T1000 (cell line): ENCODE measurements at regions not wholly inside any gene's neighbourhood (a gene's known extent, or its start where the extent isn't known, plus 50 kb on each side); places are given as distances from the start of the nearest gene placed in this dataset.
"Not testable (repeated sequence)": the region's sequence is repeated elsewhere in the genome, so short reads cannot be mapped to it uniquely, and the experiment has no call there.

ENCODE experiments used
- DNase-seq: peaks from one replicate; lab custom pipeline; 2025; ENCODE audit warnings: mixed read lengths; lab: John Stamatoyannopoulos, UW

GRCh38 chr4:189507060-189507459 lies 433.6 kb upstream of the FRG1 start:
- no peak for DNase-seq

GRCh38 chr4:189510601-189511000 lies 430.1 kb upstream of the FRG1 start:
- no peak for DNase-seq

GRCh38 chr4:189511581-189511980 lies 429.1 kb upstream of the FRG1 start:
- DNase-seq: no peak

GRCh38 chr4:189513421-189513820 lies 427.3 kb upstream of the FRG1 start:
- no peak for DNase-seq

- DNase-seq: no peak
Observed at GRCh38 chr4:189514209-189514608, 426.5 kb upstream of the FRG1 start.

- DNase-seq: no peak
Observed at GRCh38 chr4:189516902-189517301, 423.8 kb upstream of the FRG1 start.

GRCh38 chr4:189519186-189519585 lies 421.5 kb upstream of the FRG1 start:
- DNase-seq: no peak

- DNase-seq: no peak
Observed at GRCh38 chr4:189525304-189525703, 415.4 kb upstream of the FRG1 start.

- DNase-seq: no peak
Observed at GRCh38 chr4:189530848-189531247, 409.8 kb upstream of the FRG1 start.

- DNase-seq: no peak
Observed at GRCh38 chr4:189533603-189534002, 407.1 kb upstream of the FRG1 start.

GRCh38 chr4:189547559-189547958 lies 393.1 kb upstream of the FRG1 start:
- no peak for DNase-seq

- no peak for DNase-seq
Observed at GRCh38 chr4:189548484-189549125, 392.1 kb upstream of the FRG1 start.

GRCh38 chr4:189551931-189552670 lies 388.6 kb upstream of the FRG1 start:
- not testable (repeated sequence) for DNase-seq

GRCh38 chr4:189560605-189561004 lies 380.1 kb upstream of the FRG1 start:
- DNase-seq: not testable (repeated sequence)

- not testable (repeated sequence) for DNase-seq
Observed at GRCh38 chr4:189563751-189564150, 376.9 kb upstream of the FRG1 start.

GRCh38 chr4:189566271-189566670 lies 374.4 kb upstream of the FRG1 start:
- DNase-seq: not testable (repeated sequence)

- DNase-seq: not testable (repeated sequence)
Observed at GRCh38 chr4:189566900-189567299, 373.8 kb upstream of the FRG1 start.

- not testable (repeated sequence) for DNase-seq
Observed at GRCh38 chr4:189579645-189580044, 361.0 kb upstream of the FRG1 start.

- DNase-seq: not testable (repeated sequence)
Observed at GRCh38 chr4:189586908-189587632, 353.6 kb upstream of the FRG1 start.

- DNase-seq: not testable (repeated sequence)
Observed at GRCh38 chr4:189589201-189589600, 351.5 kb upstream of the FRG1 start.

GRCh38 chr4:189592890-189593289 lies 347.8 kb upstream of the FRG1 start:
- DNase-seq: no peak

GRCh38 chr4:189597341-189597740 lies 343.3 kb upstream of the FRG1 start:
- no peak for DNase-seq

GRCh38 chr4:189600264-189600663 lies 340.4 kb upstream of the FRG1 start:
- DNase-seq: no peak
